ENCODE measurements at regions not wholly inside any gene's neighbourhood (a gene's known extent, or its start where the extent isn't known, plus 50 kb on each side); places are given as distances from the start of the nearest gene placed in this dataset.

DNA sequence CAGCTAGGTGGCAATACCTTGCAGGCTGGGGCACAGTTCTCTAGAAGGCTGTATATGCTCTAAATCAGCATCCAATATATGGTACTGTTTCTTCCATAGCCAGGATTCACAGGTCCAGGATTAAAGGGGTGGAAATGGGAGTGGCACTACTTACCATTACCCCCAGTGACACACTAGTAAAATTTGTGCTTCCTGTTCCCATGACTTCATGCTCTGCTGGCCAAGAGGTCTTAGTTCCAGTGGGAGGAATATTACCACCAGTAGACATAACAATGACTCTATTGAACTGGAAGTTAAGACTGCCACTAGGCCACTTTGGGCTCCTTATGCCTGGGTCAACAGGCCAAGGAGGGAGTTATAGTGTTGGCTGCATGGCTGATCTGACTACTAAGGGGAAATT lies 174.3 kb upstream of the TNFAIP3 start:
- Histone ChIP-seq H3K4me3 (no peak overlapping the region), H3K9me3 (no peaks in the 10 kb centered on the region), H3K4me1 (ENCODE audit: low read depth) (peaks cover 13% of the 10 kb centered on the region), H3K36me3 (ENCODE audit: low read depth) (no peaks in the 10 kb centered on the region)
- TF ChIP-seq, protein P1, sequence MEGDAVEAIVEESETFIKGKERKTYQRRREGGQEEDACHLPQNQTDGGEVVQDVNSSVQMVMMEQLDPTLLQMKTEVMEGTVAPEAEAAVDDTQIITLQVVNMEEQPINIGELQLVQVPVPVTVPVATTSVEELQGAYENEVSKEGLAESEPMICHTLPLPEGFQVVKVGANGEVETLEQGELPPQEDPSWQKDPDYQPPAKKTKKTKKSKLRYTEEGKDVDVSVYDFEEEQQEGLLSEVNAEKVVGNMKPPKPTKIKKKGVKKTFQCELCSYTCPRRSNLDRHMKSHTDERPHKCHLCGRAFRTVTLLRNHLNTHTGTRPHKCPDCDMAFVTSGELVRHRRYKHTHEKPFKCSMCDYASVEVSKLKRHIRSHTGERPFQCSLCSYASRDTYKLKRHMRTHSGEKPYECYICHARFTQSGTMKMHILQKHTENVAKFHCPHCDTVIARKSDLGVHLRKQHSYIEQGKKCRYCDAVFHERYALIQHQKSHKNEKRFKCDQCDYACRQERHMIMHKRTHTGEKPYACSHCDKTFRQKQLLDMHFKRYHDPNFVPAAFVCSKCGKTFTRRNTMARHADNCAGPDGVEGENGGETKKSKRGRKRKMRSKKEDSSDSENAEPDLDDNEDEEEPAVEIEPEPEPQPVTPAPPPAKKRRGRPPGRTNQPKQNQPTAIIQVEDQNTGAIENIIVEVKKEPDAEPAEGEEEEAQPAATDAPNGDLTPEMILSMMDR (IDR thresholded peaks at IDR 0.05), result no peak
- DNase-seq, result no peak
- intact Hi-C loops (cut with DNase I, micrococcal nuclease), result no loop called here
- ATAC-seq, result no peak

DNA sequence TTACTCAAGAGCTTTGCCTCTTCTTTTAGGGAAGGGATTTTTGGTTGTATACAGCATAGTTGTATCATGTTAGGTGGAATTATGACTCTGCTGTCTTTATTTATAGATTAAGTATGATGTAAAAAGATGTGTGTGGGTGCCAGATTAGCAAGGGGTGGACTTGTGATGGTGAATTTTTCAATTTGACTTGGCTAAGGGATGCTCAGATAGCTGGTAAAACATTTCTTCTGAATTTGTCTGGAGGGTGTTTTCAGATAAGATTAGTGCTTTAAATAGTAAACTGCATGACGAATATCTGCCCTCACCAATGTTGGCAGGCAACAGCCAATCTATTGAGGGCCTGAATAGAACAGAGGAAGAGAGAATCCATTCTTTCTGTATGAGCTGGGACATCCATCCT lies 173.3 kb upstream of the TNFAIP3 start:
- H3K36me3 ChIP-seq (ENCODE audit: low read depth), result no peaks in the 10 kb centered on the region
- intact Hi-C loops (cut with DNase I, micrococcal nuclease), result no loop called here
- no peak for DNase-seq
- H3K4me3 ChIP-seq, result no peak overlapping the region
- H3K4me1 ChIP-seq (ENCODE audit: low read depth), result peaks cover 17% of the 10 kb centered on the region
- no peak for ATAC-seq
- TF ChIP-seq, protein P1 (IDR thresholded peaks at IDR 0.05), result no peak
- no peaks in the 10 kb centered on the region for H3K9me3 ChIP-seq

GRCh38 chr6:137696765-137697164 lies 170.3 kb upstream of the TNFAIP3 start:
- DNase-seq, result no peak
- ATAC-seq, result no peak
- intact Hi-C loops (cut with DNase I, micrococcal nuclease), result no loop called here
- H3K36me3 ChIP-seq (ENCODE audit: low read depth), result no peaks in the 10 kb centered on the region
- TF ChIP-seq, protein P1 (IDR thresholded peaks at IDR 0.05), result no peak
- H3K9me3 ChIP-seq, result no peaks in the 10 kb centered on the region
- H3K4me3 ChIP-seq, result no peak overlapping the region
- H3K4me1 ChIP-seq (ENCODE audit: low read depth), result peaks cover 10% of the 10 kb centered on the region

GRCh38 chr6:137697267-137697938 lies 169.7 kb upstream of the TNFAIP3 start:
- DNase-seq (peak in 2 of 3 donors; percentile 49), ATAC-seq (peak; percentile 91)
- TF ChIP-seq, protein P1 (IDR thresholded peaks at IDR 0.05), result no peak
- no peaks in the 10 kb centered on the region for H3K9me3 ChIP-seq
- intact Hi-C loops (cut with DNase I, micrococcal nuclease), result no loop called here
- H3K4me3 ChIP-seq, result no peak overlapping the region
- H3K36me3 ChIP-seq (ENCODE audit: low read depth), result no peaks in the 10 kb centered on the region
- peaks cover 10% of the 10 kb centered on the region for H3K4me1 ChIP-seq (ENCODE audit: low read depth)

DNA sequence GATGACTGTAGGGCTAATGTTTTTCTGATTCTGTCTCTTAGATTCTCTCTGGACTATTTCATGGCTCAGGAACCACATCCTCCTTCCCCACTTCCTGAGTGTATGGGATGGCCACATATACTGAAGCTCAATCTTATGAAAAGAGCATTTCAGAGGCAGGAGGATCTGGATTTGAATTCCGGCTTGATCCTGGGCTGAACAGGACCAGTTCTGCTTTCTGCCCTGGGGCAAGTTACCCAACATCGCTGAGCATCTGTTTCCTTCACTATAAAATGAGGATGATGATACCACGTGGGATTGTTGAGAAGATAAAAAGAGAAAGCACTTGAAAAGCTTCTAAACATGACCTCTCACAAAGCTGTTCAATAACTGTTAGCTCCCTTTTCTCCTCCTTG lies 168.4 kb upstream of the TNFAIP3 start:
- ATAC-seq (peak; percentile 35), DNase-seq (peak in 1 of 3 donors; percentile 27)
- TF ChIP-seq, protein P1 (IDR thresholded peaks at IDR 0.05), result no peak
- Histone ChIP-seq H3K36me3 (ENCODE audit: low read depth) (no peaks in the 10 kb centered on the region), H3K4me3 (no peak overlapping the region), H3K4me1 (ENCODE audit: low read depth) (peaks cover 10% of the 10 kb centered on the region), H3K9me3 (no peaks in the 10 kb centered on the region)
- intact Hi-C loops (cut with DNase I, micrococcal nuclease), result no loop called here
